Keratinocyte (primary cell): ENCODE measurements at regions not wholly inside any gene's neighbourhood (a gene's known extent, or its start where the extent isn't known, plus 50 kb on each side); places are given as distances from the start of the nearest gene placed in this dataset.

Experiments
- DNase-seq: peaks from one replicate; pipeline ENCODE4 v3.0.0-alpha.2; 2011; ENCODE audit warnings: low read depth, missing footprints, low spot score
- FAIRE-seq: peaks from 2 replicates; lab custom pipeline; 2011; peaks lifted over from hg19 to GRCh38; lab: Jason Lieb, UNC
- H2AFZ ChIP-seq: 2 replicates; pipeline ENCODE4 v1.6.0; 2012; ENCODE audit warnings: low read length, control low read depth, inconsistent platforms; ENCODE audit not compliant: control insufficient read depth
- H3K27ac ChIP-seq: 2 replicates; pipeline ENCODE4 v1.5.1; 2011; ENCODE audit warnings: low read length; ENCODE audit not compliant: control insufficient read depth, insufficient read depth
- H3K27me3 ChIP-seq: 3 replicates; pipeline ENCODE4 v1.6.0; 2011; ENCODE audit warnings: low read length; ENCODE audit not compliant: control insufficient read depth, insufficient read depth; ENCODE audit errors: extremely low read depth
- H3K36me3 ChIP-seq, 2 experiments: 2 replicates in 1 of 2; 3 replicates in 1 of 2; pipeline ENCODE4 v1.5.1; 2011; ENCODE audit warnings: low read length in 2 of 2, mild to moderate bottlenecking in 1 of 2; ENCODE audit not compliant: control insufficient read depth in 2 of 2, insufficient read depth in 2 of 2; ENCODE audit errors: extremely low read depth in 1 of 2
- H3K4me1 ChIP-seq: 3 replicates; pipeline ENCODE4 v1.5.1; 2011; ENCODE audit warnings: low read length; ENCODE audit not compliant: control insufficient read depth, insufficient read depth; ENCODE audit errors: extremely low read depth
- H3K4me2 ChIP-seq: 3 replicates; pipeline ENCODE4 v1.6.0; 2011; ENCODE audit warnings: low read depth, low read length; ENCODE audit not compliant: control insufficient read depth, insufficient read depth; ENCODE audit errors: extremely low read depth
- H3K4me3 ChIP-seq, 3 experiments: fragments of 200-600 bp in 1 of 3; sonication (generic) in 1 of 3; 2 replicates in 2 of 3; 3 replicates in 1 of 3; pipeline ENCODE4 v1.5.1; 2011 to 2016; ENCODE audit warnings: low read length in 3 of 3, mild to moderate bottlenecking in 3 of 3, control low read depth in 2 of 3, inconsistent platforms in 1 of 3, low read depth in 1 of 3, mixed read lengths in 1 of 3, mixed run types in 1 of 3, moderate library complexity in 1 of 3; ENCODE audit not compliant: control insufficient read depth in 2 of 3, insufficient read depth in 2 of 3; ENCODE audit errors: extremely low read depth in 1 of 3
- H3K79me2 ChIP-seq: 2 replicates; pipeline ENCODE4 v1.6.0; 2012; ENCODE audit warnings: low read length; ENCODE audit not compliant: control insufficient read depth, insufficient read depth
- H3K9ac ChIP-seq: 3 replicates; pipeline ENCODE4 v1.6.0; 2011; ENCODE audit warnings: low read length; ENCODE audit not compliant: control insufficient read depth, insufficient read depth; ENCODE audit errors: extremely low read depth
- H3K9me1 ChIP-seq: 3 replicates; pipeline ENCODE4 v1.6.0; 2011; ENCODE audit warnings: low read length; ENCODE audit not compliant: control insufficient read depth, insufficient read depth; ENCODE audit errors: extremely low read depth
- H3K9me3 ChIP-seq: 2 replicates; pipeline ENCODE4 v1.5.1; 2012; ENCODE audit warnings: low read depth, low read length; ENCODE audit not compliant: control insufficient read depth
- H4K20me1 ChIP-seq: 3 replicates; pipeline ENCODE4 v1.6.0; 2011; ENCODE audit warnings: low read length; ENCODE audit not compliant: control insufficient read depth, insufficient read depth; ENCODE audit errors: extremely low read depth
- EZH2 ChIP-seq: IDR thresholded peaks from one replicate; pipeline ENCODE4 v1.6.1; 2012; ENCODE audit warnings: inconsistent platforms, mild to moderate bottlenecking, low read length, moderate library complexity
- dilution Hi-C: fragments of 300-500 bp; cut with MboI; formaldehyde crosslinking; loops from one replicate; pipeline ENCODE4 v1.7.0; 2020; ENCODE audit warnings: low sequenced_read_pairs; ENCODE audit not compliant: extremely low pct_ligation_motif_present
- TF ChIP-seq, protein P1 (sequence below), 3 experiments: IDR thresholded peaks in 1 of 3; conservative IDR thresholded peaks in 1 of 3; optimal IDR thresholded peaks in 1 of 3; 2 replicates in 2 of 3; 3 replicates in 1 of 3; pipeline versions ENCODE3 to v1.5.1; 2011; ENCODE audit warnings: low read length in 3 of 3, mild to moderate bottlenecking in 3 of 3, moderate library complexity in 2 of 3, control low read depth in 1 of 3, inconsistent platforms in 1 of 3; ENCODE audit not compliant: insufficient read depth in 2 of 3; ENCODE audit errors: extremely low read depth in 1 of 3

DNA sequence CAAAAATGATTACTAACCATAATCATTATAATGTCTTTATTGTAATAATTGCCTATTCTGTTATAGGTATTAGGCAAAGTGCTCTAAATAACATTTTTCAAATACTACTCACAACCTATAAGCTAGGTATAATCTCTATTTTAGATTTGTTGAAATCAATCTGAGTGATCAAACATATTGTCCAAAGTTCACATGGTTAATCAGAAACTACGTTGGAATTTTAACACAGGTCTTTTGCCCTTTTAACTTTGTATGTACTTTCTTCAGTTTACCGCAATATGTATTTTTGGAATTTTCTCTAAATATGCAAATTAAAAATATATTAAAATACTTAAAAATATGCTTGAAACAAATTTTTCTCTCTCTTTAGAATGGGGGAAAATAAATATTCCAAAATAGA lies 1563.2 kb downstream of the KCNT2 start:
- Histone ChIP-seq H4K20me1 (no peaks in the 10 kb centered on the region), H3K4me3 (no peak overlapping the region), H2AFZ (no peak overlapping the region), H3K27me3 (no peaks in the 10 kb centered on the region), H3K9ac (no peak overlapping the region), H3K79me2 (no peaks in the 10 kb centered on the region), H3K27ac (no peak overlapping the region), H3K9me1 (no peaks in the 10 kb centered on the region), H3K9me3 (no peaks in the 10 kb centered on the region), H3K36me3 (no peaks in the 10 kb centered on the region), H3K4me2 (no peak overlapping the region), H3K4me1 (no peaks in the 10 kb centered on the region)
- dilution Hi-C loops, result no loop called here
- no peak for TF ChIP-seq EZH2
- TF ChIP-seq, protein P1, sequence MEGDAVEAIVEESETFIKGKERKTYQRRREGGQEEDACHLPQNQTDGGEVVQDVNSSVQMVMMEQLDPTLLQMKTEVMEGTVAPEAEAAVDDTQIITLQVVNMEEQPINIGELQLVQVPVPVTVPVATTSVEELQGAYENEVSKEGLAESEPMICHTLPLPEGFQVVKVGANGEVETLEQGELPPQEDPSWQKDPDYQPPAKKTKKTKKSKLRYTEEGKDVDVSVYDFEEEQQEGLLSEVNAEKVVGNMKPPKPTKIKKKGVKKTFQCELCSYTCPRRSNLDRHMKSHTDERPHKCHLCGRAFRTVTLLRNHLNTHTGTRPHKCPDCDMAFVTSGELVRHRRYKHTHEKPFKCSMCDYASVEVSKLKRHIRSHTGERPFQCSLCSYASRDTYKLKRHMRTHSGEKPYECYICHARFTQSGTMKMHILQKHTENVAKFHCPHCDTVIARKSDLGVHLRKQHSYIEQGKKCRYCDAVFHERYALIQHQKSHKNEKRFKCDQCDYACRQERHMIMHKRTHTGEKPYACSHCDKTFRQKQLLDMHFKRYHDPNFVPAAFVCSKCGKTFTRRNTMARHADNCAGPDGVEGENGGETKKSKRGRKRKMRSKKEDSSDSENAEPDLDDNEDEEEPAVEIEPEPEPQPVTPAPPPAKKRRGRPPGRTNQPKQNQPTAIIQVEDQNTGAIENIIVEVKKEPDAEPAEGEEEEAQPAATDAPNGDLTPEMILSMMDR (optimal IDR thresholded peaks at IDR 0.05 in 1 of 3, IDR thresholded peaks at IDR 0.05 in 1 of 3, conservative IDR thresholded peaks at IDR 0.05 in 1 of 3; ENCODE audit: extremely low read depth in 1 of 3, insufficient read depth in 2 of 3, low read length in 3 of 3), result no peak
- FAIRE-seq (no peak), DNase-seq (no peak)

DNA sequence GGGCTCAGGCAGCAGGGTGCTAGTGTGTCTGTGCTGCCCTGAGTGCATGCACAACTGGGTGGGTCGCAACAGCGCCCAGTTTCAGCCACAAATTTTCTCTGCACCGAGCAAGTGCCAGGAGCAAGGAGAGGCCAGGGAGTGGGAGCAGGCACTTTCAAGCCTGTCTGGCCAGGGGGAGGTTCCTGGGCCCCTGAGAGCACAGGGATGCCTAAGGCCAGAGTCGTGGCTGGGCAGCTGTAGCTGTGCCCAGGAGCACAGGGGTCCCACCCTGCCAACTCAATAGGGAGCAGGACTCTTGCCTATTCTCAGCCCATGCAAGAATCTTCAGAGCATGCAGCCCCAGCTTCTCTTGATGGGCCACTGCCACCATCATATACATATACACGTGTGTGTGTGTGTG lies 1577.4 kb downstream of the KCNT2 start:
- H3K9me1 ChIP-seq, result no peaks in the 10 kb centered on the region
- H3K4me3 ChIP-seq, result no peak overlapping the region
- no peak overlapping the region for H3K9ac ChIP-seq
- no peaks in the 10 kb centered on the region for H3K36me3 ChIP-seq
- TF ChIP-seq, protein P1 (optimal IDR thresholded peaks at IDR 0.05 in 1 of 3, IDR thresholded peaks at IDR 0.05 in 1 of 3, conservative IDR thresholded peaks at IDR 0.05 in 1 of 3; ENCODE audit: extremely low read depth in 1 of 3, insufficient read depth in 2 of 3, low read length in 3 of 3), result no peak
- no peak for TF ChIP-seq EZH2
- DNase-seq (no peak), FAIRE-seq (no peak)
- no peak overlapping the region for H3K27ac ChIP-seq
- H3K27me3 ChIP-seq, result no peaks in the 10 kb centered on the region
- H4K20me1 ChIP-seq, result no peaks in the 10 kb centered on the region
- H2AFZ ChIP-seq, result no peak overlapping the region
- no peaks in the 10 kb centered on the region for H3K79me2 ChIP-seq
- dilution Hi-C loops, result no loop called here
- H3K4me2 ChIP-seq, result no peak overlapping the region
- H3K4me1 ChIP-seq, result no peaks in the 10 kb centered on the region
- H3K9me3 ChIP-seq, result no peaks in the 10 kb centered on the region
